ENCODE measurements at regions not wholly inside any gene's neighbourhood (a gene's known extent, or its start where the extent isn't known, plus 50 kb on each side); places are given as distances from the start of the nearest gene placed in this dataset.
"Not testable (repeated sequence)": the region's sequence is repeated elsewhere in the genome, so short reads cannot be mapped to it uniquely, and the experiment has no call there.

DNA sequence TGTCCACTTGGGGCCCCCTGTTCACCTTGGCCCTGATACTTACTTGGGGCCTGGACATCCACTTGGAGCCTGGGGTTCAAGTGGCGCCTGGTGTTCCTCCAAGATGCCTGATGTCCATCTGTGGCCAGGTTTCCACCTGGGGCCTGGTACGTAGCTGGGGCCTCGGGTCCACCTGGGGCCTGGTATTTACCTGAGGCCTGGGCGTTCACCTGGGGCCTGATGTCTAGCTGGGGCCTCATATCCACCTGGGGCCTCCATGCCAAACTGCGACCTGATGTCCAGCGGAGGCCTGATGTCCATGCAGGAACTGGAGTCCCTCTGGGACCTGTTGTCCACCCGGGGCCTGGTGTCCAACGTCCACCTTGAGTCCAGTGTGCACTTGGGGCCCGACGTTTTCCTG, 76.3 kb upstream of the THOC3 start:
- H3K36me3 Mint-ChIP-seq (ENCODE audit: low read depth, unreplicated experiment); H3K79me2 ChIP-seq (ENCODE audit: insufficient read depth, low read length); H3K27me3 Mint-ChIP-seq (ENCODE audit: low read depth, unreplicated experiment); H3K4me1 ChIP-seq (ENCODE audit: insufficient read depth, low read length); H3K9me3 Mint-ChIP-seq (ENCODE audit: unreplicated experiment); H3K27ac Mint-ChIP-seq (ENCODE audit: unreplicated experiment); H3K36me3 ChIP-seq (ENCODE audit: insufficient read depth, low read length); FAIRE-seq; H3K4me1 Mint-ChIP-seq (ENCODE audit: low read depth, unreplicated experiment); H3K27me3 ChIP-seq (ENCODE audit: insufficient read depth, low read length); H3K4me2 ChIP-seq (ENCODE audit: low read length); H3K4me3 ChIP-seq (ENCODE audit: insufficient read depth, low read depth, low read length); H4K20me1 ChIP-seq (ENCODE audit: insufficient read depth, low read length); H3K9ac ChIP-seq (ENCODE audit: low read length); H3K9me3 ChIP-seq (ENCODE audit: insufficient read depth, low read depth, low read length); H3K27ac ChIP-seq (ENCODE audit: low read depth, low read length); DNase-seq (ENCODE audit: low read depth); H2AFZ ChIP-seq (ENCODE audit: low read depth, low read length); H3K4me3 Mint-ChIP-seq (ENCODE audit: unreplicated experiment): not testable (repeated sequence)

GRCh38 chr5:176045442-176045841, 77.3 kb upstream of the THOC3 start:
- H3K4me3 ChIP-seq (ENCODE audit: insufficient read depth, low read depth, low read length); H2AFZ ChIP-seq (ENCODE audit: low read depth, low read length); H3K27me3 ChIP-seq (ENCODE audit: insufficient read depth, low read length); H3K36me3 Mint-ChIP-seq (ENCODE audit: low read depth, unreplicated experiment); H3K4me1 ChIP-seq (ENCODE audit: insufficient read depth, low read length); FAIRE-seq; H3K9ac ChIP-seq (ENCODE audit: low read length); DNase-seq (ENCODE audit: low read depth); H3K9me3 Mint-ChIP-seq (ENCODE audit: unreplicated experiment); H3K36me3 ChIP-seq (ENCODE audit: insufficient read depth, low read length); H3K79me2 ChIP-seq (ENCODE audit: insufficient read depth, low read length); H3K27me3 Mint-ChIP-seq (ENCODE audit: low read depth, unreplicated experiment); H3K4me3 Mint-ChIP-seq (ENCODE audit: unreplicated experiment); H3K27ac Mint-ChIP-seq (ENCODE audit: unreplicated experiment); H3K9me3 ChIP-seq (ENCODE audit: insufficient read depth, low read depth, low read length); H4K20me1 ChIP-seq (ENCODE audit: insufficient read depth, low read length); H3K4me2 ChIP-seq (ENCODE audit: low read length); H3K27ac ChIP-seq (ENCODE audit: low read depth, low read length); H3K4me1 Mint-ChIP-seq (ENCODE audit: low read depth, unreplicated experiment): not testable (repeated sequence)

- not testable (repeated sequence) for H4K20me1 ChIP-seq (ENCODE audit: insufficient read depth, low read length); H3K4me1 ChIP-seq (ENCODE audit: insufficient read depth, low read length); H3K79me2 ChIP-seq (ENCODE audit: insufficient read depth, low read length); H3K27me3 Mint-ChIP-seq (ENCODE audit: low read depth, unreplicated experiment); H3K36me3 Mint-ChIP-seq (ENCODE audit: low read depth, unreplicated experiment); H3K27ac Mint-ChIP-seq (ENCODE audit: unreplicated experiment); H3K4me3 Mint-ChIP-seq (ENCODE audit: unreplicated experiment); H3K4me1 Mint-ChIP-seq (ENCODE audit: low read depth, unreplicated experiment); DNase-seq (ENCODE audit: low read depth); H3K4me3 ChIP-seq (ENCODE audit: insufficient read depth, low read depth, low read length); H3K27me3 ChIP-seq (ENCODE audit: insufficient read depth, low read length); H3K4me2 ChIP-seq (ENCODE audit: low read length); H3K9ac ChIP-seq (ENCODE audit: low read length); H3K36me3 ChIP-seq (ENCODE audit: insufficient read depth, low read length); H3K27ac ChIP-seq (ENCODE audit: low read depth, low read length); H2AFZ ChIP-seq (ENCODE audit: low read depth, low read length); H3K9me3 ChIP-seq (ENCODE audit: insufficient read depth, low read depth, low read length); FAIRE-seq; H3K9me3 Mint-ChIP-seq (ENCODE audit: unreplicated experiment)
These were observed 80.6 kb upstream of the THOC3 start for GRCh38 chr5:176048671-176049070.

DNA sequence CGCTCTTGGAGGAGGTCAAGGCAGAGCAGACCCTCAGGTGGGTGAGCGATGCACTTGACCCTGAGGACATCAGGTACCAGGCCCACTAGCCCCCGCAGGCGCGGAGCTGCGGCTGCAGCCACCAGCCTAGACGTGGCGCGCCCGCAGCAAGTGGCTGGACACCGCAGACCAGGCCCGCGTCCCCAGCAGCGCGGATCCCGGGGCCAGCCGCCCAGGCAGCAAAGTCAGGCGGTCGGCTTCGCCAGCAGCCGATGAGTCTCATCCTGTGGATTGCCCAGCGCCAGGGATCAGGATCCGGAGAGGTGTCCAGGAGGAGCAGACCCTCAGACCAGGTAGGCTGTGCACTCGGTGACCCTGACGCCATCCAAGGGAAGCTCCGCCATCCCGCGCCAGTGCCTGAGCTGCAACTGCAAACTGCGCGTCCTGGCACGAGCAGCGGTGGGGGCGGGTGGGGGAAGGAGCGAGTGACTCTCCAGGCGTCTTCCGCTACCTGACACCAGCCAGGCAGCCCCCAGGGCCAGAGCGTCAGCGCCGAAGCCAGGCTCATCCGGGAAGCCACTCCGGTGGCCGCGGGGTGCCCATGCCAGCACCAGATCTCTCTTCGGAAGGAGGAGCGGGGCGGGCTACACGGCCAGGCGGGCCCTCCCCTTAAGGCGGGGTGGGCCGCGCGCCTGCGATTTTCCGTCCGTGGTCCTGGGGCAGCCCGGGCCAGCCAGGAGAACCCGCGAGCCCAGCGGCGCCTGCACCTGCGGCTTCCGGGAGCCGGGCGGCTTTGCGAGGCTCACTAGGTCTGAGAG, 92.6 kb upstream of the THOC3 start:
- H3K9ac ChIP-seq (ENCODE audit: low read length); H3K4me2 ChIP-seq (ENCODE audit: low read length); H3K4me1 Mint-ChIP-seq (ENCODE audit: low read depth, unreplicated experiment); H3K9me3 ChIP-seq (ENCODE audit: insufficient read depth, low read depth, low read length); H3K36me3 ChIP-seq (ENCODE audit: insufficient read depth, low read length); H3K27me3 ChIP-seq (ENCODE audit: insufficient read depth, low read length); H3K27ac Mint-ChIP-seq (ENCODE audit: unreplicated experiment); H3K4me1 ChIP-seq (ENCODE audit: insufficient read depth, low read length); H2AFZ ChIP-seq (ENCODE audit: low read depth, low read length); H3K4me3 Mint-ChIP-seq (ENCODE audit: unreplicated experiment); H3K79me2 ChIP-seq (ENCODE audit: insufficient read depth, low read length); H3K4me3 ChIP-seq (ENCODE audit: insufficient read depth, low read depth, low read length); H3K27me3 Mint-ChIP-seq (ENCODE audit: low read depth, unreplicated experiment); H3K9me3 Mint-ChIP-seq (ENCODE audit: unreplicated experiment); H4K20me1 ChIP-seq (ENCODE audit: insufficient read depth, low read length); H3K27ac ChIP-seq (ENCODE audit: low read depth, low read length); H3K36me3 Mint-ChIP-seq (ENCODE audit: low read depth, unreplicated experiment); DNase-seq (ENCODE audit: low read depth); FAIRE-seq: not testable (repeated sequence)

DNA sequence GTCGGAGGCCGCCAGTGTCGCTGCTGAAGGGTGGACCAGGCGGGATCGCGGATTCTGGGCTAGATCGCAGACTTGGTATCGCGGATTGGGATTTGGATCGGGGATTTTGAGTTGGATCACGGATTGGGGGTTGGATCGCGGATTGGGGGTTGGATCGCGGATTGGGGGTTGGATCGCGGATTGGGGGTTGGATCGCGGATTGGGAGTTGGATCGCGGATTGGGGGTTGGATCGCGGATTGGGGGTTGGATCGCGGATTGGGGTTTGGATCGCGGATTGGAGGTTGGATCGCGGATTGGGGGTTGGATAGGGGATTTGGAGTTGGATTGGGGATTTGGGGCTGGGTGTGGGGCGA, 93.1 kb upstream of the THOC3 start:
- H3K4me1 Mint-ChIP-seq (ENCODE audit: low read depth, unreplicated experiment); H3K9me3 Mint-ChIP-seq (ENCODE audit: unreplicated experiment); H3K4me3 ChIP-seq (ENCODE audit: insufficient read depth, low read depth, low read length); H3K36me3 ChIP-seq (ENCODE audit: insufficient read depth, low read length); H3K27me3 ChIP-seq (ENCODE audit: insufficient read depth, low read length); H4K20me1 ChIP-seq (ENCODE audit: insufficient read depth, low read length); DNase-seq (ENCODE audit: low read depth); H3K4me2 ChIP-seq (ENCODE audit: low read length); H3K36me3 Mint-ChIP-seq (ENCODE audit: low read depth, unreplicated experiment); H3K4me3 Mint-ChIP-seq (ENCODE audit: unreplicated experiment); H3K27me3 Mint-ChIP-seq (ENCODE audit: low read depth, unreplicated experiment); H3K9ac ChIP-seq (ENCODE audit: low read length); H3K4me1 ChIP-seq (ENCODE audit: insufficient read depth, low read length); H2AFZ ChIP-seq (ENCODE audit: low read depth, low read length); H3K27ac ChIP-seq (ENCODE audit: low read depth, low read length); FAIRE-seq; H3K27ac Mint-ChIP-seq (ENCODE audit: unreplicated experiment); H3K9me3 ChIP-seq (ENCODE audit: insufficient read depth, low read depth, low read length); H3K79me2 ChIP-seq (ENCODE audit: insufficient read depth, low read length): not testable (repeated sequence)

DNA sequence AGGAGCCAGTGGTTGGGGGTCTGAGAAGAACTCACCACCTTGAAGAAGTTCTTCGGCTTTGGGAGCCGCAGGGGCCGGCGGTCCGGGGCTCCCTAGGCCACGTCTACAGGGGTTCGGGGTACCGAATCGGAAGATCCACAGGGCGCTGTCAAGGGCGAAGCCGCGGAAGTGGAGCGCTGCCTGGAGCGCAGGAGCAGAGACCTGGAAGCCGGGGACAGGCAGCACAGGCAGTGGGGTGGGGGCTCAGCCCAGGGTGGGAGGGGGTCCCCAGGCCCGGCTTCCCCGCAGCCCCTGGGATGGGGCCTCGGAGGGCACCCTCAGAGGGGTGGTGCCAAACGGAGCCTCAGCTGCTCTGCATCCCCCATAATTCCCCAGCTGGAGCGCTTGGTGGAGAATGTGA, 93.5 kb upstream of the THOC3 start:
- H3K4me3 Mint-ChIP-seq (ENCODE audit: unreplicated experiment); H3K27ac Mint-ChIP-seq (ENCODE audit: unreplicated experiment); H3K9me3 Mint-ChIP-seq (ENCODE audit: unreplicated experiment); H3K4me3 ChIP-seq (ENCODE audit: insufficient read depth, low read depth, low read length); H3K4me1 Mint-ChIP-seq (ENCODE audit: low read depth, unreplicated experiment); H4K20me1 ChIP-seq (ENCODE audit: insufficient read depth, low read length); H3K9ac ChIP-seq (ENCODE audit: low read length); H3K27me3 ChIP-seq (ENCODE audit: insufficient read depth, low read length); H3K4me1 ChIP-seq (ENCODE audit: insufficient read depth, low read length); H3K36me3 Mint-ChIP-seq (ENCODE audit: low read depth, unreplicated experiment); H3K79me2 ChIP-seq (ENCODE audit: insufficient read depth, low read length); H3K4me2 ChIP-seq (ENCODE audit: low read length); H3K27ac ChIP-seq (ENCODE audit: low read depth, low read length); FAIRE-seq; H2AFZ ChIP-seq (ENCODE audit: low read depth, low read length); H3K9me3 ChIP-seq (ENCODE audit: insufficient read depth, low read depth, low read length); DNase-seq (ENCODE audit: low read depth); H3K27me3 Mint-ChIP-seq (ENCODE audit: low read depth, unreplicated experiment); H3K36me3 ChIP-seq (ENCODE audit: insufficient read depth, low read length): not testable (repeated sequence)
